Neural cell (in vitro differentiated cells): ENCODE measurements at regions not wholly inside any gene's neighbourhood (a gene's known extent, or its start where the extent isn't known, plus 50 kb on each side); places are given as distances from the start of the nearest gene placed in this dataset.

Source experiments
- H2AFZ ChIP-seq: fragments of 200-600, 300-800 bp; sonication (generic), shearing (Covaris generic); 2 replicates; pipeline ENCODE4 v1.6.0; 2014; ENCODE audit warnings: low read depth, mild to moderate bottlenecking, antibody characterized with exemption, low read length, moderate library complexity
- H3F3A ChIP-seq: fragments of 200-600 bp; shearing (Covaris generic); 2 replicates; pipeline ENCODE4 v1.6.1; 2016; ENCODE audit warnings: mild to moderate bottlenecking, moderate library complexity, mixed read lengths, antibody characterized with exemption, low read length; ENCODE audit not compliant: insufficient read depth, poor library complexity, severe bottlenecking
- H3K27ac ChIP-seq: fragments of 200-600, 300-800 bp; sonication (generic), shearing (Covaris generic); 2 replicates; pipeline ENCODE4 v1.5.1; 2014; ENCODE audit warnings: mild to moderate bottlenecking, low read length, moderate library complexity
- H3K27me3 ChIP-seq: fragments of 300-800, 200-600 bp; sonication (generic), shearing (Covaris generic); 2 replicates; pipeline ENCODE4 v1.6.0; 2014; ENCODE audit warnings: mild to moderate bottlenecking, low read depth, low read length, moderate library complexity; ENCODE audit not compliant: insufficient read depth
- H3K36me3 ChIP-seq: fragments of 300-800, 200-600 bp; sonication (generic), shearing (Covaris generic); 2 replicates; pipeline ENCODE4 v1.5.1; 2014; ENCODE audit warnings: mild to moderate bottlenecking, antibody characterized with exemption, low read length, moderate library complexity; ENCODE audit not compliant: insufficient read depth
- H3K4me2 ChIP-seq: fragments of 300-800, 200-600 bp; sonication (generic), shearing (Covaris generic); 2 replicates; pipeline ENCODE4 v1.6.0; 2014; ENCODE audit warnings: mild to moderate bottlenecking, low read length
- H3K4me3 ChIP-seq: fragments of 300-800, 200-600 bp; sonication (generic), shearing (Covaris generic); 2 replicates; pipeline ENCODE4 v1.5.1; 2014; ENCODE audit warnings: mild to moderate bottlenecking, low read length, moderate library complexity
- H3K79me2 ChIP-seq: fragments of 200-600 bp; shearing (Covaris generic); replicated peaks from 2 replicates; pipeline ENCODE4 v1.6.0; 2014; ENCODE audit warnings: mild to moderate bottlenecking, low read length, moderate library complexity; ENCODE audit not compliant: insufficient read depth
- H3K9ac ChIP-seq: fragments of 300-800, 200-600 bp; sonication (generic), shearing (Covaris generic); 2 replicates; pipeline ENCODE4 v1.6.1; 2016; ENCODE audit warnings: mild to moderate bottlenecking, low read length, mixed read lengths
- H3K9me2 ChIP-seq: fragments of 200-600 bp; shearing (Covaris generic); 2 replicates; pipeline ENCODE4 v1.6.1; 2016; ENCODE audit warnings: mild to moderate bottlenecking, low read length, mixed read lengths; ENCODE audit not compliant: insufficient read depth
- H3K9me3 ChIP-seq: fragments of 200-600, 300-800 bp; sonication (generic), shearing (Covaris generic); 2 replicates; pipeline ENCODE4 v1.6.1; 2016; ENCODE audit warnings: mild to moderate bottlenecking, mixed run types, low read length, moderate library complexity, mixed read lengths
- H4K20me1 ChIP-seq: fragments of 200-600 bp; shearing (Covaris generic); 2 replicates; pipeline ENCODE4 v1.6.1; 2016; ENCODE audit warnings: mild to moderate bottlenecking, mixed run types; ENCODE audit not compliant: insufficient read depth
- EP300 ChIP-seq: fragments of 450-650 bp; conservative IDR thresholded peaks from 2 replicates; pipeline ENCODE4 v1.6.1; 2014; ENCODE audit warnings: antibody characterized with exemption, mild to moderate bottlenecking, moderate library complexity; ENCODE audit not compliant: poor library complexity, severe bottlenecking
- EZH2 ChIP-seq: fragments of 200-600, 300-800 bp; shearing (Covaris generic), sonication (generic); IDR thresholded peaks from 2 replicates; pipeline ENCODE4 v1.6.1; 2014; ENCODE audit warnings: antibody characterized with exemption, low read length, borderline replicate concordance, mild to moderate bottlenecking; ENCODE audit not compliant: insufficient read depth, poor library complexity, severe bottlenecking
- MXI1 ChIP-seq: fragments of 450-650 bp; conservative IDR thresholded peaks from 2 replicates; pipeline ENCODE4 v1.6.1; 2014; ENCODE audit warnings: antibody characterized with exemption, mild to moderate bottlenecking; ENCODE audit not compliant: poor library complexity, severe bottlenecking
- POLR2AphosphoS5 ChIP-seq: IDR thresholded peaks from 2 replicates; pipeline ENCODE4 v1.6.1; 2012
- RAD21 ChIP-seq: fragments of 450-650 bp; conservative IDR thresholded peaks from 2 replicates; pipeline ENCODE4 v1.6.1; 2014; ENCODE audit warnings: antibody characterized with exemption, mild to moderate bottlenecking, moderate library complexity
- SMC3 ChIP-seq: fragments of 450-650 bp; conservative IDR thresholded peaks from 2 replicates; pipeline ENCODE4 v1.6.1; 2014; ENCODE audit warnings: antibody characterized with exemption, mild to moderate bottlenecking, moderate library complexity; ENCODE audit not compliant: poor library complexity
- TAF1 ChIP-seq: IDR thresholded peaks from 2 replicates; pipeline ENCODE4 v1.6.1; 2012; ENCODE audit warnings: low read depth
- TF ChIP-seq, protein P1 (sequence below): IDR thresholded peaks from 2 replicates; pipeline ENCODE4 v1.6.1; 2012; ENCODE audit warnings: borderline replicate concordance
- TF ChIP-seq, protein P2 (sequence below): fragments of 450-650 bp; IDR thresholded peaks from 2 replicates; pipeline ENCODE4 v1.5.1; 2014; ENCODE audit warnings: antibody characterized with exemption, mild to moderate bottlenecking, moderate library complexity; ENCODE audit not compliant: poor library complexity, severe bottlenecking

- Histone ChIP-seq H4K20me1 (no peaks in the 10 kb centered on the region), H3K9ac (no peak overlapping the region), H3F3A (no peaks in the 10 kb centered on the region), H3K27ac (no peak overlapping the region), H3K27me3 (no peaks in the 10 kb centered on the region), H2AFZ (no peak overlapping the region), H3K9me2 (no peaks in the 10 kb centered on the region), H3K9me3 (no peaks in the 10 kb centered on the region), H3K79me2 (no peaks in the 10 kb centered on the region), H3K4me2 (no peak overlapping the region), H3K36me3 (no peaks in the 10 kb centered on the region), H3K4me3 (no peak overlapping the region)
- TF ChIP-seq EZH2, result no peak
- TF ChIP-seq, protein P1, sequence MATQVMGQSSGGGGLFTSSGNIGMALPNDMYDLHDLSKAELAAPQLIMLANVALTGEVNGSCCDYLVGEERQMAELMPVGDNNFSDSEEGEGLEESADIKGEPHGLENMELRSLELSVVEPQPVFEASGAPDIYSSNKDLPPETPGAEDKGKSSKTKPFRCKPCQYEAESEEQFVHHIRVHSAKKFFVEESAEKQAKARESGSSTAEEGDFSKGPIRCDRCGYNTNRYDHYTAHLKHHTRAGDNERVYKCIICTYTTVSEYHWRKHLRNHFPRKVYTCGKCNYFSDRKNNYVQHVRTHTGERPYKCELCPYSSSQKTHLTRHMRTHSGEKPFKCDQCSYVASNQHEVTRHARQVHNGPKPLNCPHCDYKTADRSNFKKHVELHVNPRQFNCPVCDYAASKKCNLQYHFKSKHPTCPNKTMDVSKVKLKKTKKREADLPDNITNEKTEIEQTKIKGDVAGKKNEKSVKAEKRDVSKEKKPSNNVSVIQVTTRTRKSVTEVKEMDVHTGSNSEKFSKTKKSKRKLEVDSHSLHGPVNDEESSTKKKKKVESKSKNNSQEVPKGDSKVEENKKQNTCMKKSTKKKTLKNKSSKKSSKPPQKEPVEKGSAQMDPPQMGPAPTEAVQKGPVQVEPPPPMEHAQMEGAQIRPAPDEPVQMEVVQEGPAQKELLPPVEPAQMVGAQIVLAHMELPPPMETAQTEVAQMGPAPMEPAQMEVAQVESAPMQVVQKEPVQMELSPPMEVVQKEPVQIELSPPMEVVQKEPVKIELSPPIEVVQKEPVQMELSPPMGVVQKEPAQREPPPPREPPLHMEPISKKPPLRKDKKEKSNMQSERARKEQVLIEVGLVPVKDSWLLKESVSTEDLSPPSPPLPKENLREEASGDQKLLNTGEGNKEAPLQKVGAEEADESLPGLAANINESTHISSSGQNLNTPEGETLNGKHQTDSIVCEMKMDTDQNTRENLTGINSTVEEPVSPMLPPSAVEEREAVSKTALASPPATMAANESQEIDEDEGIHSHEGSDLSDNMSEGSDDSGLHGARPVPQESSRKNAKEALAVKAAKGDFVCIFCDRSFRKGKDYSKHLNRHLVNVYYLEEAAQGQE, result no peak
- no peak for TF ChIP-seq RAD21
- TF ChIP-seq SMC3, result no peak
- TF ChIP-seq, protein P2, sequence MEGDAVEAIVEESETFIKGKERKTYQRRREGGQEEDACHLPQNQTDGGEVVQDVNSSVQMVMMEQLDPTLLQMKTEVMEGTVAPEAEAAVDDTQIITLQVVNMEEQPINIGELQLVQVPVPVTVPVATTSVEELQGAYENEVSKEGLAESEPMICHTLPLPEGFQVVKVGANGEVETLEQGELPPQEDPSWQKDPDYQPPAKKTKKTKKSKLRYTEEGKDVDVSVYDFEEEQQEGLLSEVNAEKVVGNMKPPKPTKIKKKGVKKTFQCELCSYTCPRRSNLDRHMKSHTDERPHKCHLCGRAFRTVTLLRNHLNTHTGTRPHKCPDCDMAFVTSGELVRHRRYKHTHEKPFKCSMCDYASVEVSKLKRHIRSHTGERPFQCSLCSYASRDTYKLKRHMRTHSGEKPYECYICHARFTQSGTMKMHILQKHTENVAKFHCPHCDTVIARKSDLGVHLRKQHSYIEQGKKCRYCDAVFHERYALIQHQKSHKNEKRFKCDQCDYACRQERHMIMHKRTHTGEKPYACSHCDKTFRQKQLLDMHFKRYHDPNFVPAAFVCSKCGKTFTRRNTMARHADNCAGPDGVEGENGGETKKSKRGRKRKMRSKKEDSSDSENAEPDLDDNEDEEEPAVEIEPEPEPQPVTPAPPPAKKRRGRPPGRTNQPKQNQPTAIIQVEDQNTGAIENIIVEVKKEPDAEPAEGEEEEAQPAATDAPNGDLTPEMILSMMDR, result no peak
- TF ChIP-seq TAF1, result no peak
- TF ChIP-seq MXI1, result no peak
- no peak for TF ChIP-seq EP300
- no peak for TF ChIP-seq POLR2AphosphoS5
Measured at GRCh38 chr10:118968482-118968881, 61.0 kb upstream of the NANOS1 start.

DNA sequence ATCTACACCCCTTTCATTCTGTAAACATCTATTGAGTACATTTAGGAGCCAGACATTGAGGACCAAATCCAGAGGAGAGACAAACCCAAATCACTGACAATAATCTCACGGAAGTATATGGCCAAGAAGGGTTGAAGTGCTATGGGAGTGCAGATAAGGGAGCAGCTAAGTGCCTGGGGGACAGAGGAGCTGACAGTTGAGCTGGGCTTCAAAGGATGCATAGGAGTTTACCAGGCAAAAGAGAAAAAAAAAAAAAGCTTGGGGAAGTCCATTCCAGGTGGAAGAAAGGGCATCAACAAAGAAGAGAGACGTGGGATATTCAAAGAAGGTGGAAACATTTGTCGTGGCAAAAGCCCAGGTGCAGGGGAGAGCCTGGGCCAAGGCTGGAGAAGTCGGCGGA is 60.5 kb upstream of the NANOS1 start:
- H3K9ac ChIP-seq, result no peak overlapping the region

More for the DNA sequence above, 60.5 kb upstream of the NANOS1 start:
- no peak overlapping the region for H3K4me3 ChIP-seq
- H3F3A ChIP-seq, result no peaks in the 10 kb centered on the region
- TF ChIP-seq MXI1 (no peak), POLR2AphosphoS5 (no peak), SMC3 (no peak), RAD21 (no peak), EZH2 (no peak), TAF1 (no peak), EP300 (no peak)
- TF ChIP-seq, protein P2, result no peak
- TF ChIP-seq, protein P1, result no peak
- no peaks in the 10 kb centered on the region for H4K20me1 ChIP-seq
- peaks cover 5% of the 10 kb centered on the region for H3K9me3 ChIP-seq
- H2AFZ ChIP-seq, result no peak overlapping the region
- H3K79me2 ChIP-seq, result no peaks in the 10 kb centered on the region
- H3K4me2 ChIP-seq, result no peak overlapping the region
- no peaks in the 10 kb centered on the region for H3K27me3 ChIP-seq
- H3K27ac ChIP-seq, result no peak overlapping the region
- no peaks in the 10 kb centered on the region for H3K9me2 ChIP-seq
- no peaks in the 10 kb centered on the region for H3K36me3 ChIP-seq
